GM21529 (cell line): ENCODE measurements at regions not wholly inside any gene's neighbourhood (a gene's known extent, or its start where the extent isn't known, plus 50 kb on each side); places are given as distances from the start of the nearest gene placed in this dataset.

Experiments
- ATAC-seq: cut with Tn5 transposase; IDR thresholded peaks from one replicate; pipeline ENCODE4 v1.9.1; 2021; ENCODE audit not compliant: unreplicated experiment

- ATAC-seq = no peak
Observed at GRCh38 chr13:107079423-107080049, 511.6 kb upstream of the ARGLU1 start.

GRCh38 chr13:107078229-107078765, 510.4 kb upstream of the ARGLU1 start:
- ATAC-seq = no peak

GRCh38 chr13:107076801-107077200, 508.9 kb upstream of the ARGLU1 start:
- no peak for ATAC-seq

GRCh38 chr13:107075576-107075975, 507.6 kb upstream of the ARGLU1 start:
- no peak for ATAC-seq

- no peak for ATAC-seq
Observed at GRCh38 chr13:107070792-107071191, 502.9 kb upstream of the ARGLU1 start.

GRCh38 chr13:107069108-107069776, 501.3 kb upstream of the ARGLU1 start:
- no peak for ATAC-seq

GRCh38 chr13:107067381-107067780, 499.4 kb upstream of the ARGLU1 start:
- ATAC-seq = no peak

- ATAC-seq = no peak
Observed at GRCh38 chr13:107066355-107066754, 498.4 kb upstream of the ARGLU1 start.

- no peak for ATAC-seq
Observed at GRCh38 chr13:107065036-107065435, 497.1 kb upstream of the ARGLU1 start.

- no peak for ATAC-seq
Observed at GRCh38 chr13:107057028-107057631, 489.2 kb upstream of the ARGLU1 start.

GRCh38 chr13:107043021-107043956, 475.4 kb upstream of the ARGLU1 start:
- no peak for ATAC-seq

GRCh38 chr13:107035778-107036177, 467.8 kb upstream of the ARGLU1 start:
- no peak for ATAC-seq

GRCh38 chr13:107035186-107035585, 467.2 kb upstream of the ARGLU1 start:
- no peak for ATAC-seq

- no peak for ATAC-seq
Observed at GRCh38 chr13:107034236-107034872, 466.4 kb upstream of the ARGLU1 start.

GRCh38 chr13:107031716-107032115, 463.8 kb upstream of the ARGLU1 start:
- ATAC-seq = no peak

- ATAC-seq = no peak
Observed at GRCh38 chr13:107028751-107029150, 460.8 kb upstream of the ARGLU1 start.

GRCh38 chr13:107025991-107026390, 458.1 kb upstream of the ARGLU1 start:
- ATAC-seq = no peak

- ATAC-seq = no peak
Observed at GRCh38 chr13:107023335-107023734, 455.4 kb upstream of the ARGLU1 start.

GRCh38 chr13:107020393-107020792, 452.5 kb upstream of the ARGLU1 start:
- ATAC-seq = no peak

GRCh38 chr13:107018285-107018684, 450.3 kb upstream of the ARGLU1 start:
- ATAC-seq = no peak

GRCh38 chr13:107006661-107007060, 438.7 kb upstream of the ARGLU1 start:
- ATAC-seq = no peak
